Neural cell (in vitro differentiated cells): ENCODE measurements at regions not wholly inside any gene's neighbourhood (a gene's known extent, or its start where the extent isn't known, plus 50 kb on each side); places are given as distances from the start of the nearest gene placed in this dataset.

ENCODE experiments used
- H2AFZ ChIP-seq: fragments of 200-600, 300-800 bp; sonication (generic), shearing (Covaris generic); 2 replicates; pipeline ENCODE4 v1.6.0; 2014; ENCODE audit warnings: low read depth, mild to moderate bottlenecking, antibody characterized with exemption, low read length, moderate library complexity
- H3F3A ChIP-seq: fragments of 200-600 bp; shearing (Covaris generic); 2 replicates; pipeline ENCODE4 v1.6.1; 2016; ENCODE audit warnings: mild to moderate bottlenecking, moderate library complexity, mixed read lengths, antibody characterized with exemption, low read length; ENCODE audit not compliant: insufficient read depth, poor library complexity, severe bottlenecking
- H3K27ac ChIP-seq: fragments of 200-600, 300-800 bp; sonication (generic), shearing (Covaris generic); 2 replicates; pipeline ENCODE4 v1.5.1; 2014; ENCODE audit warnings: mild to moderate bottlenecking, low read length, moderate library complexity
- H3K27me3 ChIP-seq: fragments of 300-800, 200-600 bp; sonication (generic), shearing (Covaris generic); 2 replicates; pipeline ENCODE4 v1.6.0; 2014; ENCODE audit warnings: mild to moderate bottlenecking, low read depth, low read length, moderate library complexity; ENCODE audit not compliant: insufficient read depth
- H3K36me3 ChIP-seq: fragments of 300-800, 200-600 bp; sonication (generic), shearing (Covaris generic); 2 replicates; pipeline ENCODE4 v1.5.1; 2014; ENCODE audit warnings: mild to moderate bottlenecking, antibody characterized with exemption, low read length, moderate library complexity; ENCODE audit not compliant: insufficient read depth
- H3K4me2 ChIP-seq: fragments of 300-800, 200-600 bp; sonication (generic), shearing (Covaris generic); 2 replicates; pipeline ENCODE4 v1.6.0; 2014; ENCODE audit warnings: mild to moderate bottlenecking, low read length
- H3K4me3 ChIP-seq: fragments of 300-800, 200-600 bp; sonication (generic), shearing (Covaris generic); 2 replicates; pipeline ENCODE4 v1.5.1; 2014; ENCODE audit warnings: mild to moderate bottlenecking, low read length, moderate library complexity
- H3K79me2 ChIP-seq: fragments of 200-600 bp; shearing (Covaris generic); replicated peaks from 2 replicates; pipeline ENCODE4 v1.6.0; 2014; ENCODE audit warnings: mild to moderate bottlenecking, low read length, moderate library complexity; ENCODE audit not compliant: insufficient read depth
- H3K9ac ChIP-seq: fragments of 300-800, 200-600 bp; sonication (generic), shearing (Covaris generic); 2 replicates; pipeline ENCODE4 v1.6.1; 2016; ENCODE audit warnings: mild to moderate bottlenecking, low read length, mixed read lengths
- H3K9me2 ChIP-seq: fragments of 200-600 bp; shearing (Covaris generic); 2 replicates; pipeline ENCODE4 v1.6.1; 2016; ENCODE audit warnings: mild to moderate bottlenecking, low read length, mixed read lengths; ENCODE audit not compliant: insufficient read depth
- H3K9me3 ChIP-seq: fragments of 200-600, 300-800 bp; sonication (generic), shearing (Covaris generic); 2 replicates; pipeline ENCODE4 v1.6.1; 2016; ENCODE audit warnings: mild to moderate bottlenecking, mixed run types, low read length, moderate library complexity, mixed read lengths
- H4K20me1 ChIP-seq: fragments of 200-600 bp; shearing (Covaris generic); 2 replicates; pipeline ENCODE4 v1.6.1; 2016; ENCODE audit warnings: mild to moderate bottlenecking, mixed run types; ENCODE audit not compliant: insufficient read depth
- EP300 ChIP-seq: fragments of 450-650 bp; conservative IDR thresholded peaks from 2 replicates; pipeline ENCODE4 v1.6.1; 2014; ENCODE audit warnings: antibody characterized with exemption, mild to moderate bottlenecking, moderate library complexity; ENCODE audit not compliant: poor library complexity, severe bottlenecking
- EZH2 ChIP-seq: fragments of 200-600, 300-800 bp; shearing (Covaris generic), sonication (generic); IDR thresholded peaks from 2 replicates; pipeline ENCODE4 v1.6.1; 2014; ENCODE audit warnings: antibody characterized with exemption, low read length, borderline replicate concordance, mild to moderate bottlenecking; ENCODE audit not compliant: insufficient read depth, poor library complexity, severe bottlenecking
- MXI1 ChIP-seq: fragments of 450-650 bp; conservative IDR thresholded peaks from 2 replicates; pipeline ENCODE4 v1.6.1; 2014; ENCODE audit warnings: antibody characterized with exemption, mild to moderate bottlenecking; ENCODE audit not compliant: poor library complexity, severe bottlenecking
- POLR2AphosphoS5 ChIP-seq: IDR thresholded peaks from 2 replicates; pipeline ENCODE4 v1.6.1; 2012
- RAD21 ChIP-seq: fragments of 450-650 bp; conservative IDR thresholded peaks from 2 replicates; pipeline ENCODE4 v1.6.1; 2014; ENCODE audit warnings: antibody characterized with exemption, mild to moderate bottlenecking, moderate library complexity
- SMC3 ChIP-seq: fragments of 450-650 bp; conservative IDR thresholded peaks from 2 replicates; pipeline ENCODE4 v1.6.1; 2014; ENCODE audit warnings: antibody characterized with exemption, mild to moderate bottlenecking, moderate library complexity; ENCODE audit not compliant: poor library complexity
- TAF1 ChIP-seq: IDR thresholded peaks from 2 replicates; pipeline ENCODE4 v1.6.1; 2012; ENCODE audit warnings: low read depth
- TF ChIP-seq, protein P1 (sequence below): IDR thresholded peaks from 2 replicates; pipeline ENCODE4 v1.6.1; 2012; ENCODE audit warnings: borderline replicate concordance
- TF ChIP-seq, protein P2 (sequence below): fragments of 450-650 bp; IDR thresholded peaks from 2 replicates; pipeline ENCODE4 v1.5.1; 2014; ENCODE audit warnings: antibody characterized with exemption, mild to moderate bottlenecking, moderate library complexity; ENCODE audit not compliant: poor library complexity, severe bottlenecking

DNA sequence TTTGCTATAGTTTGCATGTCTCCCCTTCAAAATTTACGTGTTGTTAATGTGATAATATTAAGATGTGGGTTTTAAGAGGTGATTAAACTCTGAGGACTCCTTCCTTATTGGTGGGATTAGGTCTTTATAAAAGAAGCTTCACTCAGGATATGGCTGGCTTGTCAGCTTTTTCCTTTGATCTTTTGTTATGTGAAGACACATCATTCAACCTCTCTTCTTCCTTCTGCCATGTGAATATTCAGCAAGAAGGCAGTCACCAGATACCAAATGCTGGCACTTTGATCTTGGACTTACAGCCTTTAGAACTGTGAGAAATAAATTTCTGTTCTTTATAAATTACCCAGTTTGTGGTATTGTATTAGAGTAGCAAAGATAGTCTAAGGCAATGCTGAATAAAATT lies 855.9 kb upstream of the CDH10 start:
- Histone ChIP-seq H2AFZ (no peak overlapping the region), H3K79me2 (no peaks in the 10 kb centered on the region), H3F3A (no peaks in the 10 kb centered on the region), H3K4me3 (no peak overlapping the region), H3K27ac (no peak overlapping the region), H3K9ac (no peak overlapping the region), H3K9me2 (no peaks in the 10 kb centered on the region), H4K20me1 (no peaks in the 10 kb centered on the region), H3K4me2 (no peak overlapping the region), H3K9me3 (no peaks in the 10 kb centered on the region), H3K27me3 (no peaks in the 10 kb centered on the region), H3K36me3 (no peaks in the 10 kb centered on the region)
- TF ChIP-seq, protein P1, sequence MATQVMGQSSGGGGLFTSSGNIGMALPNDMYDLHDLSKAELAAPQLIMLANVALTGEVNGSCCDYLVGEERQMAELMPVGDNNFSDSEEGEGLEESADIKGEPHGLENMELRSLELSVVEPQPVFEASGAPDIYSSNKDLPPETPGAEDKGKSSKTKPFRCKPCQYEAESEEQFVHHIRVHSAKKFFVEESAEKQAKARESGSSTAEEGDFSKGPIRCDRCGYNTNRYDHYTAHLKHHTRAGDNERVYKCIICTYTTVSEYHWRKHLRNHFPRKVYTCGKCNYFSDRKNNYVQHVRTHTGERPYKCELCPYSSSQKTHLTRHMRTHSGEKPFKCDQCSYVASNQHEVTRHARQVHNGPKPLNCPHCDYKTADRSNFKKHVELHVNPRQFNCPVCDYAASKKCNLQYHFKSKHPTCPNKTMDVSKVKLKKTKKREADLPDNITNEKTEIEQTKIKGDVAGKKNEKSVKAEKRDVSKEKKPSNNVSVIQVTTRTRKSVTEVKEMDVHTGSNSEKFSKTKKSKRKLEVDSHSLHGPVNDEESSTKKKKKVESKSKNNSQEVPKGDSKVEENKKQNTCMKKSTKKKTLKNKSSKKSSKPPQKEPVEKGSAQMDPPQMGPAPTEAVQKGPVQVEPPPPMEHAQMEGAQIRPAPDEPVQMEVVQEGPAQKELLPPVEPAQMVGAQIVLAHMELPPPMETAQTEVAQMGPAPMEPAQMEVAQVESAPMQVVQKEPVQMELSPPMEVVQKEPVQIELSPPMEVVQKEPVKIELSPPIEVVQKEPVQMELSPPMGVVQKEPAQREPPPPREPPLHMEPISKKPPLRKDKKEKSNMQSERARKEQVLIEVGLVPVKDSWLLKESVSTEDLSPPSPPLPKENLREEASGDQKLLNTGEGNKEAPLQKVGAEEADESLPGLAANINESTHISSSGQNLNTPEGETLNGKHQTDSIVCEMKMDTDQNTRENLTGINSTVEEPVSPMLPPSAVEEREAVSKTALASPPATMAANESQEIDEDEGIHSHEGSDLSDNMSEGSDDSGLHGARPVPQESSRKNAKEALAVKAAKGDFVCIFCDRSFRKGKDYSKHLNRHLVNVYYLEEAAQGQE: no peak
- TF ChIP-seq POLR2AphosphoS5: no peak
- TF ChIP-seq, protein P2, sequence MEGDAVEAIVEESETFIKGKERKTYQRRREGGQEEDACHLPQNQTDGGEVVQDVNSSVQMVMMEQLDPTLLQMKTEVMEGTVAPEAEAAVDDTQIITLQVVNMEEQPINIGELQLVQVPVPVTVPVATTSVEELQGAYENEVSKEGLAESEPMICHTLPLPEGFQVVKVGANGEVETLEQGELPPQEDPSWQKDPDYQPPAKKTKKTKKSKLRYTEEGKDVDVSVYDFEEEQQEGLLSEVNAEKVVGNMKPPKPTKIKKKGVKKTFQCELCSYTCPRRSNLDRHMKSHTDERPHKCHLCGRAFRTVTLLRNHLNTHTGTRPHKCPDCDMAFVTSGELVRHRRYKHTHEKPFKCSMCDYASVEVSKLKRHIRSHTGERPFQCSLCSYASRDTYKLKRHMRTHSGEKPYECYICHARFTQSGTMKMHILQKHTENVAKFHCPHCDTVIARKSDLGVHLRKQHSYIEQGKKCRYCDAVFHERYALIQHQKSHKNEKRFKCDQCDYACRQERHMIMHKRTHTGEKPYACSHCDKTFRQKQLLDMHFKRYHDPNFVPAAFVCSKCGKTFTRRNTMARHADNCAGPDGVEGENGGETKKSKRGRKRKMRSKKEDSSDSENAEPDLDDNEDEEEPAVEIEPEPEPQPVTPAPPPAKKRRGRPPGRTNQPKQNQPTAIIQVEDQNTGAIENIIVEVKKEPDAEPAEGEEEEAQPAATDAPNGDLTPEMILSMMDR: no peak
- no peak for TF ChIP-seq RAD21
- TF ChIP-seq EZH2: no peak
- TF ChIP-seq MXI1: no peak
- TF ChIP-seq SMC3: no peak
- TF ChIP-seq EP300: no peak
- TF ChIP-seq TAF1: no peak

DNA sequence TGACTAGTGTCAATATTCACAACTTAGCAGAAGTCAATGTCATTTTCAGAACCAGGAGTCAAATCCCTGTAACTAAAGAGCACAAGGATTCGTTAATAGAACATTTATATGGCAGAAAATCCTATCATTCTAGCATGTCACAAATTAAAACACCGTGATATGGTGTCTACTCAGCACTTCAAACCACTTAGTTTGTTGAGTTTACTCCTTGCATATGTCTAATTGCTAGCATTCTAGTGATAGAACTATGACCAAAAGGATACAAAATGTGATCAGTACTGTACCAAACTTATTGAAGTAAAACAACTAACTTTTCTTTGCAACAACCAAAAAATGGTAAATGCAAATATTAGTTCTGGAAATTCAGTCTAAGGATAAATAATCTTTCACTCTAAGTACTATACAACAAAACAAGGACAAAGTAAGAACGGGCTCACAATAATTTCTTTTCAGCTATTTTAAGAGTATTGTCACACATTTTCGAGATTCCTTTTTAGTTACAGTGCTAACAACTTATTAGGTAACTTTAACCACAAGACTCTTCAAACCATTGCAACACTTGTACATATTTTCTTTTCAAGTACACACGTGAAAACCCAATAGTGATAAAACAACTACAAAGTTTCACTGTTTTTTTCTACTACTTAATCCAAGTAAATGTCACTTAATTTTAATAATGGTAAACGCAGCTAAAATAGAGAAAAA lies 845.2 kb upstream of the CDH10 start:
- no peaks in the 10 kb centered on the region for H3K79me2 ChIP-seq
- no peaks in the 10 kb centered on the region for H3K27me3 ChIP-seq
- no peak overlapping the region for H3K9ac ChIP-seq
- H4K20me1 ChIP-seq: no peaks in the 10 kb centered on the region
- TF ChIP-seq MXI1 (no peak), RAD21 (no peak), SMC3 (no peak), TAF1 (no peak)
- TF ChIP-seq, protein P1: no peak
- no peak overlapping the region for H3K27ac ChIP-seq
- H3K9me3 ChIP-seq: no peaks in the 10 kb centered on the region
- no peaks in the 10 kb centered on the region for H3F3A ChIP-seq
- no peak overlapping the region for H3K4me2 ChIP-seq
- H3K9me2 ChIP-seq: no peaks in the 10 kb centered on the region
- H2AFZ ChIP-seq: no peak overlapping the region
- no peaks in the 10 kb centered on the region for H3K36me3 ChIP-seq
- H3K4me3 ChIP-seq: no peak overlapping the region
